A549 (cell line): ENCODE measurements at regions not wholly inside any gene's neighbourhood (a gene's known extent, or its start where the extent isn't known, plus 50 kb on each side); places are given as distances from the start of the nearest gene placed in this dataset.

Source experiments
- ATAC-seq, 2 experiments: fragments of 200-7000 bp in 1 of 2; fragments of >200 bp in 1 of 2; cut with Nextera tagmentation in 1 of 2; cut with Tn5 transposase in 1 of 2; 3 replicates each; pipeline versions ENCODE4 v1.8.0 to v1.9.1; 2018 to 2020; ENCODE audit warnings: mild to moderate bottlenecking in 1 of 2, moderate library complexity in 1 of 2
- CTCF ChIA-PET: fragments of 300-600 bp; sonication (Branson Sonifier 250); formaldehyde crosslinking; extraction: SDS; loops from one replicate; lab custom pipeline; 2021; ENCODE audit warnings: antibody characterized with exemption, inconsistent platforms; lab: Yijun Ruan, JAX
- POLR2A ChIA-PET: fragments of 350-600 bp; formaldehyde crosslinking; extraction: SDS; loops from one replicate; lab custom pipeline; 2021; ENCODE audit warnings: antibody characterized with exemption, inconsistent platforms; lab: Yijun Ruan, JAX
- DNase-seq, 2 experiments: peaks; one replicate each; pipeline versions ENCODE4 v3.0.0 to v3.0.0-alpha.2; 2011 to 2016; ENCODE audit warnings: low read depth in 1 of 2, low spot score in 1 of 2
- FAIRE-seq: peaks from 2 replicates; lab custom pipeline; 2011; peaks lifted over from hg19 to GRCh38; lab: Jason Lieb, UNC
- H3K27ac ChIP-seq, 2 experiments: fragments of >200 bp; sonication (Bioruptor Twin); formaldehyde crosslinking; 3 replicates each; pipeline ENCODE4 v1.5.1; 2016 to 2017
- H3K4me1 ChIP-seq: fragments of >200 bp; sonication (Bioruptor Twin); formaldehyde crosslinking; 3 replicates; pipeline ENCODE4 v1.6.1; 2016
- H3K4me2 ChIP-seq: fragments of >200 bp; sonication (Bioruptor Twin); formaldehyde crosslinking; 3 replicates; pipeline ENCODE4 v1.6.1; 2016
- H3K4me3 ChIP-seq: fragments of >200 bp; sonication (Bioruptor Twin); formaldehyde crosslinking; 3 replicates; pipeline ENCODE4 v1.5.1; 2016
- H3K9me3 ChIP-seq: fragments of >200 bp; sonication (Bioruptor Twin); formaldehyde crosslinking; 3 replicates; pipeline ENCODE4 v1.6.1; 2016
- CBX2 ChIP-seq: fragments of 200-600 bp; sonication (generic); IDR thresholded peaks from 2 replicates; pipeline ENCODE4 v1.6.1; 2016; ENCODE audit warnings: low read depth, mild to moderate bottlenecking, borderline replicate concordance
- CBX8 ChIP-seq: fragments of 200-600 bp; sonication (generic); IDR thresholded peaks from 2 replicates; pipeline ENCODE4 v1.6.1; 2016
- CEBPB ChIP-seq, 2 experiments: fragments of >200 bp in 1 of 2; sonication (Bioruptor Twin) in 1 of 2; formaldehyde crosslinking in 1 of 2; IDR thresholded peaks; 2 replicates each; pipeline ENCODE4 v1.6.1; 2012 to 2016
- EHF ChIP-seq: fragments of 250-450 bp; sonication (Bioruptor Pico); IDR thresholded peaks from 2 replicates; pipeline ENCODE4 v1.5.0; 2020; ENCODE audit warnings: mild to moderate bottlenecking
- EHMT2 ChIP-seq: fragments of 200-600 bp; sonication (generic); IDR thresholded peaks from 2 replicates; pipeline ENCODE4 v1.6.1; 2016; ENCODE audit warnings: antibody characterized with exemption, low read depth, mild to moderate bottlenecking, moderate library complexity
- EP300 ChIP-seq, 2 experiments: fragments of >200 bp; sonication (Bioruptor Twin); formaldehyde crosslinking; IDR thresholded peaks; 2 replicates in 1 of 2; 3 replicates in 1 of 2; pipeline ENCODE4 v1.6.1; 2016 to 2017
- FOXS1 ChIP-seq: fragments of 250-450 bp; sonication (Bioruptor Pico); IDR thresholded peaks from 2 replicates; pipeline ENCODE4 v1.5.0; 2020; ENCODE audit warnings: mild to moderate bottlenecking, moderate library complexity
- GATA3 ChIP-seq: IDR thresholded peaks from 2 replicates; pipeline ENCODE4 v1.6.1; 2012; ENCODE audit warnings: borderline replicate concordance
- HOXB5 ChIP-seq: fragments of 250-450 bp; sonication (Bioruptor Pico); IDR thresholded peaks from 2 replicates; pipeline ENCODE4 v1.5.0; 2020; ENCODE audit warnings: mild to moderate bottlenecking, moderate library complexity
- MAFK ChIP-seq: fragments of 450-650 bp; IDR thresholded peaks from 2 replicates; pipeline ENCODE4 v1.6.1; 2014; ENCODE audit not compliant: partially characterized antibody
- NFE2L2 ChIP-seq: fragments of 150-350 bp; conservative IDR thresholded peaks from 2 replicates; pipeline ENCODE4 v1.6.1; 2014; ENCODE audit warnings: low read length
- PHF8 ChIP-seq: fragments of 200-600 bp; sonication (generic); IDR thresholded peaks from 2 replicates; pipeline ENCODE4 v1.6.1; 2016; ENCODE audit warnings: low read depth, mild to moderate bottlenecking, antibody characterized with exemption, moderate library complexity, borderline replicate concordance
- POLR2A ChIP-seq: IDR thresholded peaks from 2 replicates; pipeline ENCODE4 v1.6.1; 2012; ENCODE audit warnings: mild to moderate bottlenecking, low read length
- RAD21 ChIP-seq, 2 experiments: fragments of >200 bp in 1 of 2; sonication (Bioruptor Twin) in 1 of 2; formaldehyde crosslinking in 1 of 2; IDR thresholded peaks in 1 of 2; conservative IDR thresholded peaks in 1 of 2; 2 replicates in 1 of 2; 3 replicates in 1 of 2; pipeline ENCODE4 v1.6.1; 2012 to 2018; ENCODE audit warnings: inconsistent platforms in 1 of 2
- RCOR1 ChIP-seq: fragments of 150-350 bp; IDR thresholded peaks from 2 replicates; pipeline ENCODE4 v1.6.1; 2014; ENCODE audit warnings: antibody characterized with exemption, low read length, low read depth
- RFX5 ChIP-seq: fragments of 450-650 bp; IDR thresholded peaks from 2 replicates; pipeline ENCODE4 v1.7.1; 2014; ENCODE audit warnings: antibody characterized with exemption, mild to moderate bottlenecking, moderate library complexity
- RNF2 ChIP-seq: fragments of 200-600 bp; sonication (generic); IDR thresholded peaks from 2 replicates; pipeline ENCODE4 v1.6.1; 2016; ENCODE audit warnings: low read depth, mild to moderate bottlenecking, antibody characterized with exemption, moderate library complexity, borderline replicate concordance
- SMC3 ChIP-seq: fragments of >200 bp; sonication (Bioruptor Twin); formaldehyde crosslinking; IDR thresholded peaks from 3 replicates; pipeline ENCODE4 v1.6.1; 2018; ENCODE audit warnings: inconsistent platforms
- TFCP2L1 ChIP-seq: fragments of 250-450 bp; sonication (Bioruptor Pico); IDR thresholded peaks from 2 replicates; pipeline ENCODE4 v1.5.0; 2021; ENCODE audit warnings: mild to moderate bottlenecking
- ZC3H11A ChIP-seq: fragments of 450-650 bp; IDR thresholded peaks from 2 replicates; pipeline ENCODE4 v1.6.1; 2014; ENCODE audit warnings: antibody characterized with exemption, mild to moderate bottlenecking
- WGBS: methylation state at CpG from one replicate; pipeline ENCODE4 v1.1.6; 2017; ENCODE audit errors: missing lambda C conversion rate; 5-methylcytosine and 5-hydroxymethylcytosine counted together
- TF ChIP-seq, protein P1 (sequence below): fragments of 150-350 bp; IDR thresholded peaks from 2 replicates; pipeline ENCODE4 v1.6.1; 2014; ENCODE audit warnings: low read depth, mild to moderate bottlenecking, low read length
- TF ChIP-seq, protein P2 (sequence below): fragments of >200 bp; sonication (Bioruptor Twin); formaldehyde crosslinking; IDR thresholded peaks from 3 replicates; pipeline ENCODE4 v1.6.1; 2016
- TF ChIP-seq, protein P3 (sequence below): fragments of >200 bp; sonication (Bioruptor Twin); formaldehyde crosslinking; IDR thresholded peaks from 2 replicates; pipeline ENCODE4 v1.6.1; 2016
- TF ChIP-seq, protein P4 (sequence below): fragments of 250-450 bp; sonication (Bioruptor Pico); IDR thresholded peaks from 2 replicates; pipeline ENCODE4 v1.5.0; 2020; ENCODE audit warnings: low read depth, mild to moderate bottlenecking, moderate library complexity
- TF ChIP-seq, protein P5 (sequence below): IDR thresholded peaks from 2 replicates; pipeline ENCODE4 v1.6.1; 2012; ENCODE audit warnings: low read depth, borderline replicate concordance

DNA sequence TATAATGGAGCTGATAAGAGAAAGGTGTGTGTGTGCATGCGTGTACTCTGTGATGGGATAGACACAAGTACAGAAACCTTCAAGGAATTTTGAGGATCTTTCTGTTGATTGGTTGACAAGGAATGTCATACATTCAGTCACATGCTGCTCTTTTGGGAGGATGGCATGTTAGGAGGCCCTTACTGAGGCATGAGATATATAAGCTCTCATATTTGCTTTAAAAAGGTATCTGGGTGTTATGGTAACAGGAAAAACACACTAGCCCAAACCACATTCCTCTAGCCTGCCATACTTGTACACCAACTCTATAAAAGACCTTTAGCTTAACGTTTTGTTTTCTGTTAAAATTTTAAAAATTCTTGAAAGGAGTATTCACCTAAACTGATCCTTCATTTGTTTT is 72.5 kb upstream of the EGFR start:
- H3K9me3 ChIP-seq: peaks cover 6% of the 10 kb centered on the region; the same call in 2 of the 3 replicates
- TF ChIP-seq MAFK (no peak), ZC3H11A (no peak), RAD21 (conservative IDR thresholded peaks at IDR 0.05 in 1 of 2, IDR thresholded peaks at IDR 0.05 in 1 of 2) (no peak), GATA3 (no peak), SMC3 (no peak), CBX8 (no peak), TFCP2L1 (CRISPR knock-in tag) (no peak), FOXS1 (no peak), CBX2 (no peak)
- TF ChIP-seq, all 56 proteins: peak for 0
- WGBS: 73% methylated on average over 2 of the region's 2 CpGs
- Histone ChIP-seq H3K27ac (no peak overlapping the region), H3K4me2 (no peak overlapping the region), H3K4me1 (peaks cover 6% of the 10 kb centered on the region; the same call in 2 of the 3 replicates), H3K4me3 (no peak overlapping the region)
- FAIRE-seq (no peak), DNase-seq (no peak), ATAC-seq (no peak)
- CTCF ChIA-PET: interaction anchor here (1.0 to 2.3 kb wide), 3 partner anchors 93 to 172 kb away, joined by 3 to 10 read pairs (median 4); no protein-coding TSS in a partner anchor
- POLR2A ChIA-PET: no interaction called here

DNA sequence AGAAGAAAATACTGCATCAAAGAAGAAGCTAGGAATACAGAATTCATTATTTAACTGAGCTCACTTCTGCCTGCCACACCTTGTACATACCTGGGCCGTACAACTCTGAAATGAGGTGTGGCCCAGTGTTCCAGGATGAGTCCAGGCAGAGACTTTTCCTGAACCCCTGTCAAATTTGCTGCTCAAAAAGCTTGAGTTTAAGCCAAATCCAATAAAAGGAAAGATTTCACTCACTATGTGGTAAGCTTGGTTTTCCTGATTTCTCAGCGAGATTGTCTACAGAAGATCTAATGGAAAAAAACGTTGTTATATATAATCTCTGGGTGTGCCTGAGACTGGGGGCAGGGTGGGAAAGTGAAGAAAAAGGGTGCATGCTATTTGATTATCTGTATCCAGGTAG is 72.1 kb upstream of the EGFR start:
- no peak overlapping the region for H3K4me3 ChIP-seq
- DNase-seq: no peak
- WGBS: 54% methylated on average over 3 of the region's 3 CpGs
- peaks cover 6% of the 10 kb centered on the region; the same call in 2 of the 3 replicates for H3K4me1 ChIP-seq
- H3K4me2 ChIP-seq: no peak overlapping the region
- no peak for FAIRE-seq
- ChIA-PET CTCF (interaction anchor here (0.7 to 2.3 kb wide), 4 partner anchors 13 to 173 kb away, joined by 3 to 10 read pairs (median 4); no protein-coding TSS in a partner anchor), POLR2A (no interaction called here)
- ATAC-seq: no peak
- no peak overlapping the region for H3K27ac ChIP-seq
- TF ChIP-seq, protein P1, sequence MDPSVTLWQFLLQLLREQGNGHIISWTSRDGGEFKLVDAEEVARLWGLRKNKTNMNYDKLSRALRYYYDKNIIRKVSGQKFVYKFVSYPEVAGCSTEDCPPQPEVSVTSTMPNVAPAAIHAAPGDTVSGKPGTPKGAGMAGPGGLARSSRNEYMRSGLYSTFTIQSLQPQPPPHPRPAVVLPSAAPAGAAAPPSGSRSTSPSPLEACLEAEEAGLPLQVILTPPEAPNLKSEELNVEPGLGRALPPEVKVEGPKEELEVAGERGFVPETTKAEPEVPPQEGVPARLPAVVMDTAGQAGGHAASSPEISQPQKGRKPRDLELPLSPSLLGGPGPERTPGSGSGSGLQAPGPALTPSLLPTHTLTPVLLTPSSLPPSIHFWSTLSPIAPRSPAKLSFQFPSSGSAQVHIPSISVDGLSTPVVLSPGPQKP: no peak
- TF ChIP-seq FOXS1 (no peak), GATA3 (no peak), RCOR1 (no peak), HOXB5 (CRISPR knock-in tag) (no peak), RFX5 (no peak), NFE2L2 (no peak), RNF2 (no peak), PHF8 (no peak), EHF (CRISPR knock-in tag) (no peak), EP300 (IDR thresholded peaks at IDR 0.05) (no peak), POLR2A (no peak), MAFK (no peak), EHMT2 (no peak), CEBPB (IDR thresholded peaks at IDR 0.05) (no peak), CBX8 (no peak)
- TF ChIP-seq, protein P2, sequence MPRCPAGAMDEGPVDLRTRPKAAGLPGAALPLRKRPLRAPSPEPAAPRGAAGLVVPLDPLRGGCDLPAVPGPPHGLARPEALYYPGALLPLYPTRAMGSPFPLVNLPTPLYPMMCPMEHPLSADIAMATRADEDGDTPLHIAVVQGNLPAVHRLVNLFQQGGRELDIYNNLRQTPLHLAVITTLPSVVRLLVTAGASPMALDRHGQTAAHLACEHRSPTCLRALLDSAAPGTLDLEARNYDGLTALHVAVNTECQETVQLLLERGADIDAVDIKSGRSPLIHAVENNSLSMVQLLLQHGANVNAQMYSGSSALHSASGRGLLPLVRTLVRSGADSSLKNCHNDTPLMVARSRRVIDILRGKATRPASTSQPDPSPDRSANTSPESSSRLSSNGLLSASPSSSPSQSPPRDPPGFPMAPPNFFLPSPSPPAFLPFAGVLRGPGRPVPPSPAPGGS: no peak
- TF ChIP-seq, protein P3, sequence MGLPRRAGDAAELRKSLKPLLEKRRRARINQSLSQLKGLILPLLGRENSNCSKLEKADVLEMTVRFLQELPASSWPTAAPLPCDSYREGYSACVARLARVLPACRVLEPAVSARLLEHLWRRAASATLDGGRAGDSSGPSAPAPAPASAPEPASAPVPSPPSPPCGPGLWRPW: no peak
- TF ChIP-seq, protein P4, sequence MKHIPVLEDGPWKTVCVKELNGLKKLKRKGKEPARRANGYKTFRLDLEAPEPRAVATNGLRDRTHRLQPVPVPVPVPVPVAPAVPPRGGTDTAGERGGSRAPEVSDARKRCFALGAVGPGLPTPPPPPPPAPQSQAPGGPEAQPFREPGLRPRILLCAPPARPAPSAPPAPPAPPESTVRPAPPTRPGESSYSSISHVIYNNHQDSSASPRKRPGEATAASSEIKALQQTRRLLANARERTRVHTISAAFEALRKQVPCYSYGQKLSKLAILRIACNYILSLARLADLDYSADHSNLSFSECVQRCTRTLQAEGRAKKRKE (CRISPR knock-in tag): no peak
- TF ChIP-seq, protein P5, sequence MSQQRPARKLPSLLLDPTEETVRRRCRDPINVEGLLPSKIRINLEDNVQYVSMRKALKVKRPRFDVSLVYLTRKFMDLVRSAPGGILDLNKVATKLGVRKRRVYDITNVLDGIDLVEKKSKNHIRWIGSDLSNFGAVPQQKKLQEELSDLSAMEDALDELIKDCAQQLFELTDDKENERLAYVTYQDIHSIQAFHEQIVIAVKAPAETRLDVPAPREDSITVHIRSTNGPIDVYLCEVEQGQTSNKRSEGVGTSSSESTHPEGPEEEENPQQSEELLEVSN: no peak
- H3K9me3 ChIP-seq: peaks cover 11% of the 10 kb centered on the region; the same call in 2 of the 3 replicates
